Lung (tissue), 11 donors: ENCODE measurements at regions not wholly inside any gene's neighbourhood (a gene's known extent, or its start where the extent isn't known, plus 50 kb on each side); places are given as distances from the start of the nearest gene placed in this dataset.

Experiments
- ATAC-seq: fragments of 200-7000 bp; cut with Tn5 transposase; one replicate; pipeline ENCODE4 v1.9.1; 2020; ENCODE audit warnings: moderate number of reproducible peaks; ENCODE audit not compliant: insufficient read depth, low FRiP score
- DNase-seq, 3 donors: peaks; one replicate each; pipeline ENCODE4 v3.0.0-alpha.2; 2013 to 2017
- H3K27ac ChIP-seq, 2 donors: one replicate each; pipeline ENCODE4 v1.5.1; 2013; ENCODE audit warnings: mild to moderate bottlenecking in 2 of 2, moderate library complexity in 2 of 2, control low read depth in 1 of 2, inconsistent platforms in 1 of 2, low read depth in 1 of 2, low read length in 1 of 2
- H3K27me3 ChIP-seq, 3 donors: one replicate each; pipeline ENCODE4 v1.5.1; 2013; ENCODE audit warnings: low read length in 2 of 3; ENCODE audit not compliant: control insufficient read depth in 3 of 3, insufficient read depth in 3 of 3
- H3K36me3 ChIP-seq, 4 donors: one replicate each; pipeline ENCODE4 v1.5.1; 2013; ENCODE audit warnings: low read length in 4 of 4, mild to moderate bottlenecking in 1 of 4, moderate library complexity in 1 of 4; ENCODE audit not compliant: control insufficient read depth in 4 of 4, insufficient read depth in 4 of 4
- H3K4me1 ChIP-seq, 5 donors: one replicate each; pipeline ENCODE4 v1.5.1; 2013; ENCODE audit warnings: low read length in 5 of 5, mild to moderate bottlenecking in 2 of 5, moderate library complexity in 1 of 5; ENCODE audit not compliant: control insufficient read depth in 5 of 5, insufficient read depth in 5 of 5
- H3K4me3 ChIP-seq: one replicate; pipeline ENCODE4 v1.5.1; 2013; ENCODE audit warnings: mild to moderate bottlenecking, control low read depth, moderate library complexity
- H3K9ac ChIP-seq, 2 donors: one replicate each; pipeline ENCODE4 v1.5.1; 2013; ENCODE audit warnings: low read length in 2 of 2, control low read depth in 1 of 2; ENCODE audit not compliant: insufficient read depth in 1 of 2
- H3K9me3 ChIP-seq, 4 donors: one replicate each; pipeline ENCODE4 v1.5.1; 2013; ENCODE audit warnings: low read length in 3 of 4, mild to moderate bottlenecking in 1 of 4, moderate library complexity in 1 of 4; ENCODE audit not compliant: control insufficient read depth in 4 of 4, insufficient read depth in 3 of 4
- WGBS, 2 donors: extraction: QIAGEN DNeasy Blood & Tissue Kit; methylation state at CpG; one replicate each; pipeline ENCODE4 v1.1.7; 2013; 5-methylcytosine and 5-hydroxymethylcytosine counted together
- TF ChIP-seq, protein P1 (sequence below): IDR thresholded peaks from 2 replicates; pipeline ENCODE4 v1.5.1; 2012; ENCODE audit warnings: mild to moderate bottlenecking; ENCODE audit errors: control extremely low read depth, extremely low read depth
- donor health status: control.
- donor health status: control.
- donor health status: Bipolar disorder and iron deficiency.
- donor health status: healthy.
- donor health status: DM: yes; HTN: yes; CAD: no.

DNA sequence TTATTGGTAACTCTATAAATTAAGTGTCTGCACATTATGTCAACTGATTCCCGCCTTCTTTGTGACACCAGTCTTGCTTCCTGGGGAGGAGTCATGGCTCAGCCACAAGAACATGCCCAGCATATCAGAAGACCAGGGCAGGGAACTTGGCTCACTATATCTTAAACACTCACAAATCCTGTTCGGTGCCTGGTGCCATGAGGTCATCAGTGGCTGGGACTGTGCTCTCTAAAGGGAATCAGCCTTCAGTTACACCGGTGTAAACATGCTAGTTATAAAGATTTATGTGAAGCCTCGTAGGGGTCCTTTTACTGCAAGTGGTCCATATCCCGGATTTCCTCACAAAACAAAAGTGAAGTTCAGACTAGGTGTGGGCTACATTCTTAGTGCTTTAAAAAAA, 73.1 kb upstream of the ZNF521 start:
- H3K27me3 ChIP-seq: no peaks in the 10 kb centered on the region
- ATAC-seq (no peak), DNase-seq (no peak)
- H3K36me3 ChIP-seq: no peaks in the 10 kb centered on the region
- TF ChIP-seq, protein P1, sequence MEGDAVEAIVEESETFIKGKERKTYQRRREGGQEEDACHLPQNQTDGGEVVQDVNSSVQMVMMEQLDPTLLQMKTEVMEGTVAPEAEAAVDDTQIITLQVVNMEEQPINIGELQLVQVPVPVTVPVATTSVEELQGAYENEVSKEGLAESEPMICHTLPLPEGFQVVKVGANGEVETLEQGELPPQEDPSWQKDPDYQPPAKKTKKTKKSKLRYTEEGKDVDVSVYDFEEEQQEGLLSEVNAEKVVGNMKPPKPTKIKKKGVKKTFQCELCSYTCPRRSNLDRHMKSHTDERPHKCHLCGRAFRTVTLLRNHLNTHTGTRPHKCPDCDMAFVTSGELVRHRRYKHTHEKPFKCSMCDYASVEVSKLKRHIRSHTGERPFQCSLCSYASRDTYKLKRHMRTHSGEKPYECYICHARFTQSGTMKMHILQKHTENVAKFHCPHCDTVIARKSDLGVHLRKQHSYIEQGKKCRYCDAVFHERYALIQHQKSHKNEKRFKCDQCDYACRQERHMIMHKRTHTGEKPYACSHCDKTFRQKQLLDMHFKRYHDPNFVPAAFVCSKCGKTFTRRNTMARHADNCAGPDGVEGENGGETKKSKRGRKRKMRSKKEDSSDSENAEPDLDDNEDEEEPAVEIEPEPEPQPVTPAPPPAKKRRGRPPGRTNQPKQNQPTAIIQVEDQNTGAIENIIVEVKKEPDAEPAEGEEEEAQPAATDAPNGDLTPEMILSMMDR: no peak
- H3K4me3 ChIP-seq: no peak overlapping the region
- no peak overlapping the region for H3K27ac ChIP-seq
- H3K9me3 ChIP-seq: no peaks in the 10 kb centered on the region
- H3K4me1 ChIP-seq: no peaks in the 10 kb centered on the region
- H3K9ac ChIP-seq: no peak overlapping the region
- WGBS, 2 donors: 42 to 49% methylated on average over 5 of the region's 5 CpGs

DNA sequence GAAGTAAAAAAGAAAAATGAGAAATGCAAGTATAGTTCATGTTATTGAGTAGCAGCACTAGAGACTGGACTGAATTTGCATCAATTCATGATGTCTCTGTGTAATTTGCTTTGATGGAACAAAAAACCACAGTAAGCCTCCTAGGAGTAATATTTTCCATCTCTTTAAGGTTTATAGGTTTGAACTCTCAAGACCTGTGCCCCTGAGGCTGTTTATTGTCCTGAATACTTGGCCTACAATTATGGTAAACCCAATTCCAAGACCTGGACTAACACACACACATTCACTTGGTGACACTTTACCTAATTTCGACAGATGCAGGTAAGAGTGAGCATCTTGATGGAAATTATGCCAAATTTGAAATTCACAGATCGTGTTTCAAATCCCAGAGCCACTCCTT, 71.8 kb upstream of the ZNF521 start:
- H3K4me1 ChIP-seq: no peaks in the 10 kb centered on the region
- H3K9ac ChIP-seq: no peak overlapping the region
- no peak overlapping the region for H3K27ac ChIP-seq
- no peaks in the 10 kb centered on the region for H3K9me3 ChIP-seq
- ATAC-seq (no peak), DNase-seq (no peak)
- no peaks in the 10 kb centered on the region for H3K27me3 ChIP-seq
- WGBS, 2 donors: 73 to 88% methylated on average over 2 of the region's 2 CpGs
- no peaks in the 10 kb centered on the region for H3K36me3 ChIP-seq
- no peak overlapping the region for H3K4me3 ChIP-seq
- TF ChIP-seq, protein P1: no peak

DNA sequence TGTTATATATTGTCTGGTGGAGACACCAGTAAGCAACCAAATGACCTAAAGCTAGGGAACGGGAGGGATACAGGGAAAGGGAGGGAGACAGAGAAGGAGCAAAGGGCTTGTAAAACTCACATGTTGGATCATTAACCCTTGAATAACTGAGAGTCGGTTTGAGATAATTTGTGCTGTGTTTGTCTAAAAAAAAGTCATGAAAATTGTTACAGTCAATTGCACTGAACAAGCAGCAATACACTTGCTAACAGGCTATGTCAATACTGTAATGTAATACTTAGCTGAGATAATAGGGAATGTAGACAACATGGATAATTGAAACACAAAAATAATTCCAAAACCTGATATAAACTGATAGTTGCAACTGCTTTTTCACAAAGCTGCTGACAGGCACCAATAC, 71.3 kb upstream of the ZNF521 start:
- 77 to 91% methylated on average over 2 of the region's 2 CpGs for WGBS, 2 donors
- DNase-seq (no peak), ATAC-seq (no peak)
- Histone ChIP-seq H3K27me3 (no peaks in the 10 kb centered on the region), H3K27ac (no peak overlapping the region), H3K9me3 (no peaks in the 10 kb centered on the region), H3K36me3 (no peaks in the 10 kb centered on the region), H3K4me3 (no peak overlapping the region), H3K9ac (no peak overlapping the region), H3K4me1 (no peaks in the 10 kb centered on the region)
- TF ChIP-seq, protein P1: no peak

DNA sequence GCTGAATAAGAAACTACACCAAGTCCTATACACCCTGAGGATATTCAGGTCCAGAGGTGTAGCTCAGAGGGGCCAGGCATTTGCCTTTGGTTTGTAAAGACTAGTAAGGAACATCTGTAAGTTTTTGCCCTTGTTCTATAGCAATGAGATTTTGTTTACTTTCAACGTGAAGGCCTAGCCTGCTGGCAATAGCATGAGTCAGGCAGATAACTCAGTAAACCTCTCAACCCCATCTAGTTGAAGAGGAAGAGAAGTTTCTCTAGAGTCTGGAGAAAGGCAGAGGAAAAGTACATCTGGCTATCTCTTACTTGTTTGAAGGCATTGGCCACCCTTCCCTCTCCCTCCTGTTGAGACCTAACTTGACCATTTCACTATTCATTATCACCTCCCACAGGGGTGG, 70.3 kb upstream of the ZNF521 start:
- DNase-seq (no peak), ATAC-seq (no peak)
- TF ChIP-seq, protein P1: no peak
- H3K9me3 ChIP-seq: no peaks in the 10 kb centered on the region
- WGBS, 2 donors: 62 to 75% methylated on average over 1 of the region's 1 CpG
- no peak overlapping the region for H3K4me3 ChIP-seq
- no peaks in the 10 kb centered on the region for H3K4me1 ChIP-seq
- no peaks in the 10 kb centered on the region for H3K36me3 ChIP-seq
- H3K27ac ChIP-seq: no peak overlapping the region
- H3K9ac ChIP-seq: no peak overlapping the region
- no peaks in the 10 kb centered on the region for H3K27me3 ChIP-seq
